AG04450 (cell line): ENCODE measurements at regions not wholly inside any gene's neighbourhood (a gene's known extent, or its start where the extent isn't known, plus 50 kb on each side); places are given as distances from the start of the nearest gene placed in this dataset.

Experiments used
- CTCF ChIA-PET: fragments of 300-600, 350-600 bp; formaldehyde crosslinking; extraction: SDS; loops from one replicate; lab custom pipeline; 2022; ENCODE audit warnings: antibody characterized with exemption, inconsistent platforms; lab: Charles Lee
- POLR2A ChIA-PET: fragments of 350-600 bp; formaldehyde crosslinking; extraction: SDS; loops from one replicate; lab custom pipeline; 2021; ENCODE audit warnings: antibody characterized with exemption, inconsistent platforms; lab: Yijun Ruan, JAX
- DNase-seq: peaks from one replicate; pipeline ENCODE4 v3.0.0-alpha.2; 2011; ENCODE audit warnings: low read depth, low spot score
- H3K27ac ChIP-seq: one replicate; pipeline ENCODE4 v1.5.1; 2012; ENCODE audit warnings: low read depth, low read length, control low read depth
- H3K27me3 ChIP-seq: one replicate; pipeline ENCODE4 v1.6.0; 2012; ENCODE audit warnings: low read length; ENCODE audit not compliant: control insufficient read depth, insufficient read depth
- H3K4me3 ChIP-seq: 2 replicates; pipeline ENCODE4 v1.5.1; 2011; ENCODE audit warnings: mild to moderate bottlenecking, low read depth, low read length, control low read depth
- H3K9me3 ChIP-seq: 2 replicates; pipeline ENCODE4 v1.5.1; 2012; ENCODE audit warnings: low read length; ENCODE audit not compliant: control insufficient read depth, insufficient read depth
- CTCF ChIP-seq: IDR thresholded peaks from 2 replicates; pipeline ENCODE4 v1.5.1; 2011; ENCODE audit warnings: low read depth, low read length, control low read depth, inconsistent platforms

- no peak for TF ChIP-seq CTCF
- H3K27me3 ChIP-seq: peaks cover 10% of the 10 kb centered on the region
- ChIA-PET CTCF (no interaction called here), POLR2A (no interaction called here)
- no peaks in the 10 kb centered on the region for H3K9me3 ChIP-seq
- H3K27ac ChIP-seq: no peak overlapping the region
- no peak overlapping the region for H3K4me3 ChIP-seq
- no peak for DNase-seq
These were observed 588.0 kb upstream of the KLF4 start for GRCh38 chr9:108077556-108077955.

GRCh38 chr9:108074900-108075299 is 585.3 kb upstream of the KLF4 start:
- H3K27me3 ChIP-seq: no peaks in the 10 kb centered on the region
- H3K27ac ChIP-seq: no peak overlapping the region
- H3K4me3 ChIP-seq: no peak overlapping the region
- no peak for TF ChIP-seq CTCF
- ChIA-PET POLR2A (no interaction called here), CTCF (no interaction called here)
- DNase-seq: no peak
- no peaks in the 10 kb centered on the region for H3K9me3 ChIP-seq

- no peak overlapping the region for H3K27ac ChIP-seq
- no peaks in the 10 kb centered on the region for H3K27me3 ChIP-seq
- no peak overlapping the region for H3K4me3 ChIP-seq
- ChIA-PET POLR2A (no interaction called here), CTCF (no interaction called here)
- DNase-seq: no peak
- TF ChIP-seq CTCF: no peak
- H3K9me3 ChIP-seq: no peaks in the 10 kb centered on the region
These were observed 584.3 kb upstream of the KLF4 start for GRCh38 chr9:108073823-108074222.

GRCh38 chr9:108072740-108073139 is 583.2 kb upstream of the KLF4 start:
- no peak for DNase-seq
- POLR2A ChIA-PET: no interaction called here
- CTCF ChIA-PET: interaction anchor here (0.7 kb wide), 1 partner anchor 126 kb away, joined by 4 read pairs; no protein-coding TSS in a partner anchor
- H3K27me3 ChIP-seq: no peaks in the 10 kb centered on the region
- no peak for TF ChIP-seq CTCF
- H3K4me3 ChIP-seq: no peak overlapping the region
- no peak overlapping the region for H3K27ac ChIP-seq
- H3K9me3 ChIP-seq: no peaks in the 10 kb centered on the region

GRCh38 chr9:108070861-108071260 is 581.3 kb upstream of the KLF4 start:
- TF ChIP-seq CTCF: no peak
- ChIA-PET POLR2A (no interaction called here), CTCF (interaction anchor here (0.5 kb wide), 1 partner anchor 1323 kb away, joined by 3 read pairs; no protein-coding TSS in a partner anchor)
- no peaks in the 10 kb centered on the region for H3K27me3 ChIP-seq
- no peaks in the 10 kb centered on the region for H3K9me3 ChIP-seq
- no peak overlapping the region for H3K27ac ChIP-seq
- DNase-seq: no peak
- no peak overlapping the region for H3K4me3 ChIP-seq
